Neural progenitor cell (in vitro differentiated cells): ENCODE measurements at regions not wholly inside any gene's neighbourhood (a gene's known extent, or its start where the extent isn't known, plus 50 kb on each side); places are given as distances from the start of the nearest gene placed in this dataset.

ENCODE experiments used
- DNase-seq: peaks from one replicate; pipeline ENCODE4 v3.0.0-alpha.2; 2016; ENCODE audit warnings: low spot score
- H2AFZ ChIP-seq: fragments of 200-600 bp; sonication (generic); replicated peaks from 2 replicates; pipeline ENCODE4 v1.6.1; 2016; ENCODE audit warnings: antibody characterized with exemption
- H3F3A ChIP-seq: fragments of 200-600 bp; sonication (generic); 2 replicates; pipeline ENCODE4 v1.6.1; 2016; ENCODE audit warnings: antibody characterized with exemption, low read depth
- H3K27ac ChIP-seq: fragments of 200-600 bp; sonication (generic); 2 replicates; pipeline ENCODE4 v1.5.1; 2016; ENCODE audit warnings: mild to moderate bottlenecking
- H3K27me3 ChIP-seq: fragments of 200-600 bp; sonication (generic); 2 replicates; pipeline ENCODE4 v1.6.1; 2016; ENCODE audit warnings: mild to moderate bottlenecking, moderate library complexity
- H3K36me3 ChIP-seq: fragments of 200-600 bp; sonication (generic); 2 replicates; pipeline ENCODE4 v1.5.1; 2016
- H3K4me1 ChIP-seq: fragments of 200-600 bp; sonication (generic); 2 replicates; pipeline ENCODE4 v1.6.1; 2016; ENCODE audit warnings: mixed run types
- H3K4me2 ChIP-seq: fragments of 200-600 bp; sonication (generic); 2 replicates; pipeline ENCODE4 v1.6.1; 2016
- H3K4me3 ChIP-seq: fragments of 200-600 bp; sonication (generic); 2 replicates; pipeline ENCODE4 v1.5.1; 2016
- H3K79me2 ChIP-seq: fragments of 200-600 bp; sonication (generic); 2 replicates; pipeline ENCODE4 v1.6.1; 2016; ENCODE audit warnings: low read depth
- H3K9ac ChIP-seq: fragments of 200-600 bp; sonication (generic); 2 replicates; pipeline ENCODE4 v1.6.1; 2016
- H3K9me3 ChIP-seq: fragments of 200-600 bp; sonication (generic); 2 replicates; pipeline ENCODE4 v1.5.1; 2016; ENCODE audit warnings: low read depth
- H4K20me1 ChIP-seq: fragments of 200-600 bp; sonication (generic); 2 replicates; pipeline ENCODE4 v1.6.1; 2016; ENCODE audit warnings: low read depth
- H3K27ac Mint-ChIP-seq: 3 replicates; pipeline ENCODE4 v1.8.0; 2021; ENCODE audit warnings: mixed read lengths
- H3K27me3 Mint-ChIP-seq: 2 replicates; pipeline ENCODE4 v1.8.0; 2022; ENCODE audit warnings: low read depth, mild to moderate bottlenecking, inconsistent platforms, moderate library complexity, mixed read lengths; ENCODE audit not compliant: insufficient read depth
- H3K36me3 Mint-ChIP-seq: 3 replicates; pipeline ENCODE4 v1.8.0; 2021; ENCODE audit warnings: mixed read lengths
- H3K4me1 Mint-ChIP-seq: 3 replicates; pipeline ENCODE4 v1.8.0; 2021; ENCODE audit warnings: mixed read lengths
- H3K4me3 Mint-ChIP-seq: 3 replicates; pipeline ENCODE4 v1.8.0; 2021; ENCODE audit warnings: mild to moderate bottlenecking, moderate library complexity, mixed read lengths
- H3K9me3 Mint-ChIP-seq: 3 replicates; pipeline ENCODE4 v1.8.0; 2020; ENCODE audit warnings: mixed read lengths
- CTCF ChIP-seq: fragments of 200-600 bp; sonication (generic); IDR thresholded peaks from 2 replicates; pipeline ENCODE4 v1.5.1; 2017; ENCODE audit warnings: antibody characterized with exemption, mild to moderate bottlenecking
- EZH2 ChIP-seq: fragments of 200-600 bp; sonication (generic); IDR thresholded peaks from 2 replicates; pipeline ENCODE4 v1.6.1; 2017; ENCODE audit warnings: antibody characterized with exemption, mild to moderate bottlenecking, moderate library complexity
- EZH2phosphoT487 ChIP-seq: fragments of 200-600 bp; sonication (generic); IDR thresholded peaks from 2 replicates; pipeline ENCODE4 v1.6.1; 2017; ENCODE audit warnings: antibody characterized with exemption

DNA sequence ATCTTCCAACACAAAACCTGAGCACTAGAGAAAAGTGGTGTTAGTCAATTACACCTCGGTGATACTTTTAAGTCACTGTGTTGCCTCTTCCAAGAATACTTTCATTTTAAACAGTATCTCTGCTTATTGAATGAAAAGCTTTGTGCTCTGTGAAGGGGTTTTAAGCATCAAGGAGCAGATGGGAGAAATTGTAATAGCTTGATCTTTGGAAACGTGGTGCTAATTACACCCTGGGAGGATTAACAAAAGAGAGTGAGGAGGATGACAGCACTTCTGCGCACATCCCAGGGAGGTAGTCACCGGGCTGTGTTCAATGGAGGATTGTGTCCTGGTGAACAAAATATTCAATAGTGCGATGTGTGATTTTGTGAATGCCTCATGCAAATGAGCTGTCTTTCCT lies 477.4 kb upstream of the ADAMTS16 start:
- H3K27me3 Mint-ChIP-seq, result no peaks in the 10 kb centered on the region
- Histone ChIP-seq H3K9ac (no peak overlapping the region), H3K27me3 (no peaks in the 10 kb centered on the region), H3K27ac (no peak overlapping the region), H3K79me2 (no peaks in the 10 kb centered on the region), H3F3A (no peaks in the 10 kb centered on the region), H4K20me1 (no peaks in the 10 kb centered on the region), H3K4me1 (peaks cover 5% of the 10 kb centered on the region), H3K36me3 (no peaks in the 10 kb centered on the region), H3K4me2 (no peak overlapping the region), H3K9me3 (no peaks in the 10 kb centered on the region), H3K4me3 (no peak overlapping the region), H2AFZ (no peak overlapping the region)
- no peak overlapping the region for H3K4me3 Mint-ChIP-seq
- peaks cover 16% of the 10 kb centered on the region for H3K4me1 Mint-ChIP-seq
- TF ChIP-seq EZH2phosphoT487, result no peak
- TF ChIP-seq EZH2, result no peak
- TF ChIP-seq CTCF, result no peak
- no peak overlapping the region for H3K27ac Mint-ChIP-seq
- H3K36me3 Mint-ChIP-seq, result no peaks in the 10 kb centered on the region
- no peak for DNase-seq
- no peaks in the 10 kb centered on the region for H3K9me3 Mint-ChIP-seq

- no peak overlapping the region for H3K9ac ChIP-seq
- peaks cover 2% of the 10 kb centered on the region for H3K27me3 Mint-ChIP-seq
Observed at GRCh38 chr5:4665911-4666310, 474.2 kb upstream of the ADAMTS16 start.

DNA sequence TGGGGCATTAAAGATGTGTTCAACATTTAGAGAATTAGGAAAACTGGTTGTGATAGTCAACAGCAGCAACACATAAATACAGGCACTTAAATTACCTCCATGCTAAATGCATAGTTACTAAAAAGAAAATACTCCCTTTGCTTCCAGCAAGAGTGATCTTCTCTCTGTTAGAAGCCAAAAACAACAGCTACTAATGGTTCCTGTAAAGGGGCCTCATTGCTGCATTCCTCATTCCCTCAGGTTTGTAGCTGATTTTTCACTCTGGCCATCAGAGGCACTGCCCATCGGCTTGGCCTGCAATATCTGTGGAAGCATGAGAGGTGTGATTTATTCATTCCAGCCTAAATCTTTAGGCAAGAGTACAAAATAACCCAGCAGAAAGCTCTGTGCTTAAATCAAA lies 466.0 kb upstream of the ADAMTS16 start:
- no peaks in the 10 kb centered on the region for H3F3A ChIP-seq
- no peaks in the 10 kb centered on the region for H3K79me2 ChIP-seq
- no peak overlapping the region for H3K4me2 ChIP-seq
- H3K9ac ChIP-seq, result no peak overlapping the region
- no peak for DNase-seq
- H4K20me1 ChIP-seq, result no peaks in the 10 kb centered on the region
- H3K27me3 Mint-ChIP-seq, result peaks cover 2% of the 10 kb centered on the region
- no peak overlapping the region for H3K27ac ChIP-seq
- no peak overlapping the region for H3K4me3 Mint-ChIP-seq
- no peaks in the 10 kb centered on the region for H3K4me1 ChIP-seq
- no peaks in the 10 kb centered on the region for H3K36me3 ChIP-seq
- no peaks in the 10 kb centered on the region for H3K4me1 Mint-ChIP-seq
- peak overlapping the region; percentile 29 for H2AFZ ChIP-seq
- no peaks in the 10 kb centered on the region for H3K9me3 Mint-ChIP-seq
- TF ChIP-seq CTCF, result no peak
- no peak for TF ChIP-seq EZH2phosphoT487
- TF ChIP-seq EZH2, result no peak
- H3K27ac Mint-ChIP-seq, result no peak overlapping the region
- H3K36me3 Mint-ChIP-seq, result no peaks in the 10 kb centered on the region
- H3K4me3 ChIP-seq, result no peak overlapping the region
- H3K27me3 ChIP-seq, result no peaks in the 10 kb centered on the region
- H3K9me3 ChIP-seq, result no peaks in the 10 kb centered on the region

More at GRCh38 chr5:4665911-4666310, 474.2 kb upstream of the ADAMTS16 start:
- Mint-ChIP-seq H3K4me1 (peaks cover 16% of the 10 kb centered on the region), H3K27ac (no peak overlapping the region), H3K9me3 (no peaks in the 10 kb centered on the region), H3K36me3 (no peaks in the 10 kb centered on the region), H3K4me3 (no peak overlapping the region)
- no peaks in the 10 kb centered on the region for H3K9me3 ChIP-seq
- H2AFZ ChIP-seq, result no peak overlapping the region
- H3F3A ChIP-seq, result no peaks in the 10 kb centered on the region
- no peak overlapping the region for H3K4me2 ChIP-seq
- H3K27me3 ChIP-seq, result no peaks in the 10 kb centered on the region
- no peaks in the 10 kb centered on the region for H4K20me1 ChIP-seq
- H3K4me1 ChIP-seq, result no peaks in the 10 kb centered on the region
- DNase-seq, result no peak
- H3K36me3 ChIP-seq, result no peaks in the 10 kb centered on the region
- H3K79me2 ChIP-seq, result no peaks in the 10 kb centered on the region
- TF ChIP-seq CTCF (no peak), EZH2 (no peak), EZH2phosphoT487 (no peak)
- no peak overlapping the region for H3K27ac ChIP-seq
- no peak overlapping the region for H3K4me3 ChIP-seq
